GM03348 (cell line): ENCODE measurements at regions not wholly inside any gene's neighbourhood (a gene's known extent, or its start where the extent isn't known, plus 50 kb on each side); places are given as distances from the start of the nearest gene placed in this dataset.
A peak's percentile ranks its signal among the peaks of the same experiment; 100 is the strongest.
"Not testable (repeated sequence)": the region's sequence is repeated elsewhere in the genome, so short reads cannot be mapped to it uniquely, and the experiment has no call there.

Experiments used
- DNase-seq: peaks from one replicate; pipeline ENCODE4 v3.0.0; 2012; ENCODE audit warnings: low spot score

DNA sequence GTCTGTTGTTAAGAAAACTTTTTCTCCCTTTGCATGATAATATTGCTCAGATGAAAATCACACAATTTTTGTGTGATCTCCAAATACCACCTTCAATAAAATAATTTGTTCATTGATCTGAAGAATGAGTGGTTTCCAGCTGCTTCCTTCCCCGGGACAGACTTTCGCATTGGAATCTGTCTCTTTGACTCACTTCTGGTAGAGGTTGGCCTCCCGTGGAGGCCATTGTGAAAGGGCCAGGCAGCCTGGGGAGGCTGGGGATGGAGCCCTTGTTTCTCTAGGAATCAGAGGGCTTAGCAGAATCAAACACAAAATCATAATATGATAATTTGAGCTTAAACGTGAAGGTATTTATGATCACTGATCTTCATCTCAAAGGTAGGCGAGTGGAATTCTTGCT, 135.0 kb upstream of the ZNF536 start:
- no peak for DNase-seq

DNA sequence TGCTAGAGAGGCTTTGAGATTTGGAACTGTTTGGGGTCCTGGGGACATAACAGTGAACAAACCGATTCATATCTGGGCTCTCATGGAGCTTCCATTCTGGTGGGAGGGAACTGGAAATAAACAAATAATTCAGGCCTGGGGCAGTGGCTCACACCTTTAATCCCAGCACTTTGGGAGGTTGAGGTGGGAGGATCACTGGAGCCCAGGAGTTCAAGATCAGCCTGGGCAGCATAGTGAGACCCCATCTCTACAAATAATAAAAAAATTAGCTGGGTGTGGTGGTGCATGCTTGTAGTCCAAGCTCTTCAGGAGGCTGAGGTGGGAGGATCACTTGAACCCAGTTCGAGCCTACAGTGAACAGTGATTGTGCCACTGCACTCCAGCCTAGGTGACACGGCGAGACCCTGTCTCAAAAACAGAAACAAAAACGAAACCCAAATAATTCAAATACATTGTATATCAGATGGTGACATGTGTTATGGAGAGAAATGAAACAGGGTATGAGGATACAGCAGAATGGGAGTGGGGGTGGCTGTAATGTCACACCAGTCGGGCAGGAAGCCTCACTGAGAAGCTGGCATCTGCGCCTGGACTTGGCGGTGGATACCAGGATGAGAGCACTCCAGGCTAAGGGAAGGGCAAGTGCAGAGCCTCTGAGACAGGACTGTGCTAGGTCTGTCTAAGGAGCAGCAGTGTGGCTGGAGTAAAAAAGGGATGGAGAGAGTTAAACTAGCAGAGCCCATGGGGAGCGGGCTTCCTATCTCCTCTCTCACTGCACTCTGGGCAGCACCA, 131.1 kb upstream of the ZNF536 start:
- DNase-seq: no peak

DNA sequence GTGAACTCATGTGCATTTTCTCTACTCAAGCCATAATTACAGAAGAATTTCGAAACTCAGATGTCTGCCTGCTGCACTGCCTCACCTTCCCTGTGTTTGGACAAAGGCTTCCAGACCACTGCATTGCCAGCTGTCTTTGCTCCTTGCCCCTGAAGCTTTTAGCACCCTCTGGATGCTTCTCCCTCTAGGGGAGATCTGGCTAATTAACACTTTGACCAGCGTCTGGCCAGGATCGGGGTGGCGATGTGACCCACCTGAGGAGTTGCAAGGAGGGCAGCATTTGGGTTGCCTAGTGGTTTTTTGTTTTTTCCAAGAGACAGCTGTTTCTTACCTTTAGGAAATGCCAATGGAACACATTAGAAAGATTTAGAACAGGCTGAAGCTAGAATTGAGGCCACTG, 127.7 kb upstream of the ZNF536 start:
- DNase-seq: no peak

DNA sequence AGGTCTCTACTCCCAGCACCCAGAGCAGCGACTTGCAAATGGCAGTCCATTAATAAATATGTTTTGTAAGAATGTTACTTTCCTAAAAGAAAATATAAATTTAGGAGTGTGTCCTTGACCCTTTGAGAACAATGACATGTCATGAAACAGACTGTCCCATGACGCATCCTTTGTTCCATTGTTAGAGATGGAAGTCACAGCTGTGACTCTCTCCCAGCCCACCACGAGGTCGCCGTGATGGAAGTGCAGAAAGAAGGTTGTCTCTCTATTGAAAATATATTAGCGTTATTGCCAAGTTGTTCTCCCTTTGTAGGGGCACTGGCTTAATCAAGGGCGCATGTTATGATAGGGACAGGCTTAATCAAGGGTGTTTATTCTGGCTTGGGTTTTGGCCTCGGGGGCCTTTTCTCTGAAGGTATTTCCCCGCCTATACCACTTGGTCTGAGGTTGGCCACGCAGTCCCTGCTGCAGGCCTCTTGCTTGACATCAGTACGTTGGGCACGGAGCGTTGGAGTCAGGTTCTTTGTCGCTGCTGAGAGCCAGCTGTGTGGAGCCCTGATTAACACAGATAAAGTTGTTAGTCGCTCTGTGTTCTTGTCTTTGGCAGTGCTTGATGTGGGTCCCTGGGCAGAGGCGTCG, 126.7 kb upstream of the ZNF536 start:
- DNase-seq: no peak

DNA sequence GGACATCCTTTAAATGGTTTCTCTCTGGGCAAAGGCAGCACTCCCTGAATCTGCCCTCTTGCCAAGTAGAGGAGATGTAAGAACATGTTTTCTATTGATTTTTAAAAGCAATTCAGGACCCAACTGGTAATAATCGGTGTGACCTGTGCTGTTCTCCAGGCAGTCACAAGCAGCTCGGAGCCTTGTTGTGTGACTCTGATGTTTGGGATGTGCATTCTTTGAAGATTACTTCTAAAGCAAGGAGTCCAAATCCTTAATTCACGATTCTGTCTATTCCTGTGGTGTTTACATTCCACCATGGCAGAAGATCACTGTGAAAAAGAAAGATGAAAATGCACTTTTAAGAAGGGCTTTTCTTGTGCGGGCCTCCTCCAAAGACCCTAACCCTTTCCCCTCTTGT, 122.3 kb upstream of the ZNF536 start:
- peak; percentile 50 for DNase-seq

DNA sequence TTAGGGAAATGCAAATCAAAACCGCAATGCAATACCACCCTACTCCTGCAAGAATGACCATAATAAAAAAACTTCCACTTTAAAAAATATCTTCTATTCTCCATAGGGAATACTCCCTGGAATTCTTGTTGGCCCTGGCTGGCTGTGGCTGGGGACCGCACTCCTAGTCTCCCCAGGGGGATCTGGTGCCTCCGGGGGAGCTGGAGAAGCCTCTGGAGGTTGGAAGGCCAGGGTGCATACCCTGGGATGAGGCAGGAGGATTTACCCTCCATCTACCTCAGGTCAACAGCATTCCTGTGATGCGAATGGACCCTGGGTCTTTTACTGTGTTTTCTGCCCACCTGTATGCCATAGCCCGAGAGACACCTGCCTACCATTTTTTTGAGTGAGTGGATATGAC, 120.0 kb upstream of the ZNF536 start:
- no peak for DNase-seq

DNA sequence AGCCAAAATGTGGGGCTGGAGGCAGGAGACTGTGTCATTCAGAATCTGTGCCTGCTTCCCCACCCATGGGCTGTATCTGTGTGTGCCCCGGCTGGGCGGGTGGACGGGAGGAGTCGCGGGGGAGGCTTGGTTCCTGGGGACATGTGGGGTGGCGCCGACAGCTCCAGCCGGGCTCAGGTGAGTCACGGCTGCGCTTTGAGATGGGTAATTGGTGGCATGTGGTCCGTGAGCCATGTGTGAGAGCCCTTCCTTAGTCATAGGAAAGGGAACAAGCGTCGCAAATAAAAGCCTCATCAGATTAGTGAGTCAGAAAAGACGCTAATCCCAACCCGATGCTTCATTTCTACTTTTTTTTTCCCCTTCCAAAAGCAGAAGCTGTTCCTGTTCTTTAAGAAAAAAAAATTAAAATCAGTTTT, 118.6 kb upstream of the ZNF536 start:
- DNase-seq: peak; percentile 69

DNA sequence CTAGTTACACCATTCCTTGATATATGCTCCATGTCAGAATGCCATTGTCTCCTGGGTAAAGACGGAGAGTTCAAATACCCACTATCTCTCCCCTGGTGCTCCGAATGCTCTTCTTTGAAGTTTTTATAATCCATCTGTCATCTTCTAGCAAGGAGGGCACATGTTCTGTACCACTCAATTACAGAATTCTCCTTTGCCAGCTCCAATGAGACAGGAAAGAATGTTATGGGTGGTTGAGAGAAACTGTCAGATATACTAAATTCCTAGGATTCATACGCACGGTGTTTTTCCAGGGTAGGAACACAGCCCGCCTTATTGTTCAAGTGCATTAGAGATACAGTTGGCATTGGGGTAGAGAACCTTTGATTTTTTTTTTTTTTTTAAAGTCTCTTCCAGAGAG, 118.0 kb upstream of the ZNF536 start:
- peak; percentile 36 for DNase-seq

DNA sequence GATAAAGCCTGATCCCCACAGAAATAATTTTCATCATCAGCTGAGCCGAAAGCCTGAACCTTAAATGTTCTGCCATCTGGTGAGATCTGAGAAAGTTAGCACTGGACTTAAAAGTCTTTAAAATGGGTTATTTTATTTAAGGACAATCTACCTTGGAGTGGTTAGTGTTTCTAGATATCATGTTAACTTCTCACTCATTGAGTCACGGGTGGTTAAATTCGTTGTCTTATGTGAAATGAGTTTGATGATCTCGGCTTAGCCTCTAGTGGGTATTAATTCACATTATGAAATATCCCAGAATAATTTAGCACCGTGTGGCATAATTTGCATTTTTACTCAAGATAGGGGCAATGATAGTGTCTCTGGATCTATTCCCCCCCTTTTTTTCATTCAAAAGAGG, 117.4 kb upstream of the ZNF536 start:
- no peak for DNase-seq

DNA sequence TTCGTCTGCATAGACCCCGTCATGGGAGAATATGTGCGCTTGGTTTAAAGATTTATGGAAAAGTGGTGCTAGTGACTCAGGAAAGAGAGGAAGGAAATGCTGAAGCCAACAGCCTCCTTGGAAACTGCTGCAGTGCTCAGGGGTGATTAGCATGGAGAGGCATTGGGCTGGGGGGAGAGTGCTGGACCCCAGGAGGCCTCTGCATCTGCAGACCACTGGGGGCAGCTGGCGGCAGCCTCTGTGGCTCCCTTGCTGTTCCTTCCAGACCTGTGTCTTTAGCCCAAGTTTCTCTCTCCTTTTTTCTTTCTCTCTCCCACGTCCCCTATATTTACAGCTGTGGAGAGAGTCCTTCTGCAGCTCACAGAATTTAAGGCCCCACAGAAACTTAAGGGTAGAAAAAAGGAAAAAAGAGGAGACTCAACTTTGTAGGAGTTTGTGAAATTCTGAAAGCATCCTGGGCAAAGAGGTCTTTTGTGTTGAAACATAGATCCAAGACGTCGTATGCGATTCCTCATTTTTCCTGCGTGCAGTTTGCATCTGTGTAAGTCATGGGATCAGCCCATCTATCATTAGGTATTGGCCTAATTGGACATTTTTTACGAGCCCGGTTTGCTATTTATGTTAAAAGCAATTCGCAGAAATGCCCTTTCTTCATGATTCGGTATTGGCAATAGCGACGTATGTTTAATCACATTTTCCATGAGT, 116.2 kb upstream of the ZNF536 start:
- no peak for DNase-seq

DNA sequence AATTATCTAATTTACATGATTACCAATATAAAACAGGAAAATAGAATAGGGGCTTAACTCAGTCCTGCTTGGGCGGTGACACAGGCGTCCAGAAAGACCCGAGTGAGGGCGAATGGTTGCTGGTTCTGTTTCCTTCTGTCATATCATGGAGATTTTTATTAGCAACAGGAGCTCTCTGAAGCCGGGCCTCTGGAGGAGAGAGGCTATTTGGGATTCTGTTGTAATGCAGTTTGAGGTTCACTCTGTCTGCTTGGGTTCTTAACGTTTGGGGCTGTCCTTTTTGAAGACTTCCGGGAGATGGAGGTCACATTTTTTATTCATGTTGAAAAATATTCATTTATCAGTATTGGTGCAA, 115.7 kb upstream of the ZNF536 start:
- no peak for DNase-seq

DNA sequence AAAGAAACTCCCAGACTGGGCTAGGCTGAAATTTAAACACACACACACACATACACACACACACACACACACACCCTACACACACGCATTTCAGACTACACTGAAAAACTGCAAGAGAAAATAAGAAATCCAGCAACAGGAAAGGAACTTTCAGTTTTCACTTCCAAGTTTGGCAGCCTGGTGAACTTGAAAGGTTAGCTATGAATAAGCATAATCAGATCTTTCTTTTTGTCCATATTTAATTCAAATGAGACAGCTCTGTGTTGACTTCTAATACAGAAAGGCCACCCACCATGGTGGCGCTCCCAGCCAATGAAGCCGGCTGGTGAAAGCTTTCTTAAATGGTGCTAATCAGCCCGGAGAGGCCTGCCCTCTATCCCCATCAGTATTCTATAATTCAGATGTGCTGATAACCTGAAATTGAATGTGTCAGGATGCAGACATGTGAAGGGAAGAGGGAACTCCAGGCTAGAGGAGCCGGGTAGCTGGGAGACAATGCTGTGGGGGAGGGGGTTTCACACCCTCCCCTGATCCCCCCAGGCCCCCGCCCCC, 108.3 kb upstream of the ZNF536 start:
- no peak for DNase-seq

DNA sequence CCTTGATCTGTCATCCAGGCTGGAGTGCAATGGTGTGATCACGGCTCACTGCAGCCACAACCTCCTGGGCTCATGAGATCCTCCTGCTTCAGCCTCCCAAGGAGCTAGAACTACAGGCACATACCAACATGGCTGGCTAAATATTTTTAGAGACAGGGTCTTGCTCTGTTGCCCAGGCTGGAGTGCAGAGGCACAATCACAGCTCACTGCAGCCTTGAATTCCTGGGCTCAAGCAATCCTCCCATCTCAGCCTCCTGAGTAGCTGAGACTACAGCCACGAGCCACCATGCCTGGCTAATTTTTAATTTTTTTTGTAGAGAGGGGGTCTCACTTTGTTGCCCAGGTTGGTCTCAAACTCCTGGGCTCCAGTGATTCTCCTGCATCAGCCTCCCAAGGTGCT, 106.3 kb upstream of the ZNF536 start:
- not testable (repeated sequence) for DNase-seq

DNA sequence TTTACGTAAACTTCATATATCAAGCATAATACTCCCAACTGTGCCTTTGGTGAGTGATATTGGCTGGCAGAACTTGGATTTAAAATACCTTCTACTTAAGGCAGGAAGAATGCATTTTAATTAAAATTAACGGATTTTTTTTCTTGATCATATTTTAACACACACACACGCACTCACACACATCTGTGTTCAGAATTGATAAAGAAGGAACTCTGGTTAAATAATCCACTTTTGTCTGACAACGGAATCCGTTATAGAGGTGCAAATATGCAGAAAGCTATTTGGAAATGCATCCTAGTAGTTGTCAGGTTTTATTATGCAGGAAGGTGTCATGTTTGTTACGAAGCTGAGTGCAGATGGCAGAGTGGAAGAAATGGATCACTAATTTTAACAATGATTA, 105.5 kb upstream of the ZNF536 start:
- DNase-seq: no peak

DNA sequence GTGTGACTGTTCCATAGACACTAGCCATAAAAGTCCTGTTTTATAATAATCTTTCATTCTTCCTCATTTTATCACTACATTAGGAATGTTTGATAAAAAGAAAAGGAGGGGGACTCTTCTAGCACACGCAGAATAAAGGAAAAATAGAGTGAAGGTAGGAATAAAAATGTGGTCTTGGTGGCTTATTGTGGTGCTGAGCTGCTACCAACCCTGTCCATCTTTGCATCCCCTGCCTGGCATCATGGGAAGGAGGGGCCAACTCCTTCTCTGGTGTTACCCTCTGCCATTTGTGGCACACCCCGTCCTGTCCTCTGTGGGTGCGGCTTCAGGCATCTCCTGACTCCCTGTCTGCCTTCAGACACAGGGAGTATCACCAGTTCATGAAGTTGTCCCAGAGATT, 104.9 kb upstream of the ZNF536 start:
- DNase-seq: no peak

DNA sequence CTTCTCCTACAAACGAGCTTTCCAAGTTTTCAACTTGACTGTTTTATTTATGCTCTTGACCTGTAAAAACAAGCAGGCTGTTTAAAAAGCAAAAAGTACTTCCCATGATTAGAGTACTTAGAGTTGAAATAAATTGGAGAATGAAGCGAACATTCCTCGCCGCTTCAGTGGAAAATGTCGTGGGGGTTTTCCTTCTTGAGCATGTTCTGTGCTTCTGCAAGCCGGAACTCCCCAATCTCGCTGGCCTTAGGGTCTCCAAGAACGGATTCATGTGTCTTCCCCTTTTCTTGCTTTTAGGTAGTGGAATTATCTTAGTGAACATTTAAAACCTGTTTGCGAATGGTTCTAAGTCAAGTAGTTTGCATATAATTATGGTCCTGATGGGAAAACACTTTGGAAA, 103.6 kb upstream of the ZNF536 start:
- no peak for DNase-seq

DNA sequence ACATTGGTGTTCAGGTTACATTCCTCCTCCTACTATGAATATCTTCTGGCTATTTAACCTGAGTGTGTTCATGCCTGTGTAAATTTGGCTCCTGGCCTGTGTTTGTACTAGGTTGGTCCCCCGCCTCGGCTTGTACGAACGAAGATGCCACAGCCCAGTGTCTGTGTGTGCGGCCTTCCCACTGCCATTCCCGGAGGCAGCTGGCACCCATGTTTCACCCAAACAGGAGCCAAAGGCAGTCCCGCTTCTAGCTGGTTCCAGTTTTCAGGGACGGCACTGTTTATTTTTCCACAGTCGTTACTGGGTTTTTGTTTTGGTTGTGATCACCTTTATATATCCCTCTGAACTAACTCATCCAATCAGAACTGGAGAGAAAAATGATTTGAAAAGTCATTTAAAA, 102.5 kb upstream of the ZNF536 start:
- DNase-seq: no peak

DNA sequence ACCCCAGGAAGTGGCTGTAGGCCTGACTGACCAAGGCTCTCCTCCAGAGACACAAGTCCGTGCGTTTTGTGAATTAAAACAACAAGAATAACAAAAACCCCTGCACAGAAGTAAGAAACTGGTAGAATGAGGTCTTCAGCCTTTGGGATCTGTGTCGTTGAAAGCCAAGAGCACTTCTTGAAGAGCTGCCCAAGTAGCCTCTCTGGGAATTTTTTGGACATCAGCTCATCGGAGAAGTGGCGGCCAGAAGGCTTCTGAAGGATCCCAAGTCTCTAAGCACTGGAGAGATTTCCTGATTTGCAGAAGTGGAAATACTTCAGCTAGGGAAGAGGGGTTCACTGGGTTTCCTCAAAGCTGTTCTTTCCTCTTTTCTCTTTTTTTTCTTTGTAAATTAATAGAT, 100.4 kb upstream of the ZNF536 start:
- DNase-seq: no peak

DNA sequence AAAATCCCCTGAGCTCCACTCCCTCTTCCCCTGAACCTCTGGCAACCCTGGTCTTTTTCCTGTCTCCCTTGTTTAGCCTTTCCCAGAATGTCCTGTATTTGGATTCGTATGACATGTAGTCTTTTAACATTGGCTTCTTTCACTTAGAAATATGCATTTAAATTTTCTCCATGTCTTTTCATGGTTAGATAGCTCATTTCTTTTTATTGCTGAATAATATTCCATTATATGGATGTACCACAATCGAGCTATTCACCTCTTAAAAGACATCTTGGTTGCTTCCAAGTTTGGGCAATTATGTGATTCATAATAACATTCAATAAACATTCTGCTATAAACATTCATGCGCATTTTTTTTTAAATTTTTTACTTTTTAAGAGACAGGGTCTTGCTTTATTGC, 99.6 kb upstream of the ZNF536 start:
- DNase-seq: no peak

DNA sequence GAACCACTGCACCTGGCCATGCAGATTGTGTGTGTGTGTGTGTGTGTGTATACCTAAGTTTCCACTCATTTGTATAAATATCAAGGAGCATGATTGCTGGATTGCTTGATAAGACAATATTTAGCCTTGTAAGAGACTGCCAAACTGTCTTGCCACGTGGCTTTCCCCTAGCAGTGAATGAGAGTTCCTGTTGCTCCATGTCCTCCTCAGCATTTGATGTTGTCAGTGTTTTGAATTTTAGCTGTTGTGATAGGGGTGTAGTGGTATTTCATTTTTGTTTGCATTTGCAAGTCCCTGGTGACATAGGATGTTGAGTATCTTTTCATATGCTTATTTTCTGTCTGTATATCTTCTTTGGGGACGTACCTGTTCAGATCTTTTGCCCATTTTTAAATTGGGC, 99.0 kb upstream of the ZNF536 start:
- no peak for DNase-seq

DNA sequence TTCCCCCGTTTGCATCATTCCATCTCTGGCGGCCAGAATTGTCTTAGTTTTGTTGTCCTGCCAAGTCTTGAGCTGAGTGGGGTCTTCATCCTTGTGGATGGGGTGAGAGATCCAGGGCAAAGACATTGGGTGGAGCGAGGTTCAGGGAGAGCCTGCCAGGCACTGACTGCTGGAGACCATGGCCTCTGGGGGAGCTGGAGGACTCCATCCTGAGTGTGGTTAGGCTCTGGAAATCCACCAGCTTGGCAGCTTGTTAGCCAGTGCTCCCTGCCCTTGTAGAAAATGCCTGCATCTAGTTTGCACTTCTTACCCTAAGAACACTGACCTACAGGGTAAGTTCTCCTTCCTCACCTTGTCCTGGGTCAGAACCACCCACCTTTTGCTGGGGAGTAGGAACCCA, 97.2 kb upstream of the ZNF536 start:
- DNase-seq: no peak

DNA sequence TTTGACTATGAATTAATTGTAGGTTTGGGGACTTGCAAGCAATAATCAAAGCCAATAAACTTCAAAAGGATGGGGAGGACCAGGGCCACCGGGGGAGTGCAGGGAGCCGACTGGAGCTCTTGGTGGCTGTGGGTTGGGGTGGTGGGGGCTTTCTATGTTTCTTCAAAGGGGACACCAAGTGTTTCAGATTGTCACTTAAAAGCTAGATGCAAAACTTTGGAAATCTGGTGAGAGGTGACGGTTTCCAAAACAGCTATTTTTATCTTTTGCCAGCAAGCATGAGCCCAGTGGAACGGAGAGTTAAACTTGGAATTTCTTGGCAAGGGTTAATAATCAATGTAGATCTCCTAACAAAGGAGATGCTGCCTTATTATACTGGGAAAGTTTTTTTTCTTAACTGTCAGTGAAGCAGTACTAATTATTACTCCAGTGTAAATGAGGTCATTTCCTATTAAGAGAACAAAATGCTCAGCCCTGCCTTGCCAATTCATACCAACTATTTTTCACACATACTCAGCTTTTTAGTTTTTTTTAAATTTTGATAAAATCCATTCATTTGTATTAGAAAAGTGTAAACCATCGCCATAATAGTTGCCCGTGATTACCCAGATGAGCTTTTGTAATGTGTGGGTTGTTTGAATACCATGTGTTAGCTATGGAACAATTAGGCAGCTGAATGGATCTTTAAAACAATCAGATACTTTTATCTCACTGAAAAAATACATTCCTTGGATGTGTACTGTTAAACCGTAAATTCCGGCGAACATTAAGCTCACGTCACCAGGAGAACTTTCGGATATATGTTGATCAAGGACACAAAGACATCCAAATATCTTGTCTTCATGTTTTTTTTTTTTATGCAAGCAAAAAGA, 95.9 kb upstream of the ZNF536 start:
- no peak for DNase-seq
